Thoracic aorta (tissue), 2 donors: ENCODE measurements at regions not wholly inside any gene's neighbourhood (a gene's known extent, or its start where the extent isn't known, plus 50 kb on each side); places are given as distances from the start of the nearest gene placed in this dataset.

Experiments used
- ATAC-seq: fragments of 150-250 bp; one replicate; pipeline ENCODE4 v1.8.0; 2017; ENCODE audit warnings: low read depth; ENCODE audit not compliant: insufficient number of reproducible peaks, low FRiP score
- DNase-seq: peaks from one replicate; pipeline ENCODE4 v3.0.0-alpha.2; 2020; ENCODE audit warnings: low spot score
- H3K27ac ChIP-seq, 2 donors: fragments of 200-600 bp; sonication (generic); 1 replicate in 1 of 2; 2 replicates in 1 of 2; pipeline ENCODE4 v1.5.1; 2016; ENCODE audit warnings: mild to moderate bottlenecking in 2 of 2, moderate library complexity in 2 of 2
- H3K27me3 ChIP-seq: fragments of 200-600 bp; sonication (generic); replicated peaks from 2 replicates; pipeline ENCODE4 v1.6.0; 2016; ENCODE audit warnings: mild to moderate bottlenecking; ENCODE audit not compliant: insufficient read depth
- H3K36me3 ChIP-seq: fragments of 200-600 bp; sonication (generic); one replicate; pipeline ENCODE4 v1.5.1; 2016
- H3K4me1 ChIP-seq, 2 donors: fragments of 200-600 bp; sonication (generic); 1 replicate in 1 of 2; 2 replicates in 1 of 2; pipeline versions ENCODE4 v1.5.1 to v1.6.0; 2016; ENCODE audit warnings: low read depth in 2 of 2, mild to moderate bottlenecking in 1 of 2; ENCODE audit not compliant: control insufficient read depth in 1 of 2
- H3K4me3 ChIP-seq: fragments of 200-600 bp; sonication (generic); 2 replicates; pipeline ENCODE4 v1.5.1; 2016; ENCODE audit warnings: mild to moderate bottlenecking
- H3K9me3 ChIP-seq: fragments of 200-600 bp; sonication (generic); 2 replicates; pipeline ENCODE4 v1.5.1; 2016
- TF ChIP-seq, protein P1 (sequence below): fragments of 200-600 bp; sonication (generic); IDR thresholded peaks from one replicate; pipeline ENCODE4 v1.5.1; 2019; ENCODE audit warnings: antibody characterized with exemption

DNA sequence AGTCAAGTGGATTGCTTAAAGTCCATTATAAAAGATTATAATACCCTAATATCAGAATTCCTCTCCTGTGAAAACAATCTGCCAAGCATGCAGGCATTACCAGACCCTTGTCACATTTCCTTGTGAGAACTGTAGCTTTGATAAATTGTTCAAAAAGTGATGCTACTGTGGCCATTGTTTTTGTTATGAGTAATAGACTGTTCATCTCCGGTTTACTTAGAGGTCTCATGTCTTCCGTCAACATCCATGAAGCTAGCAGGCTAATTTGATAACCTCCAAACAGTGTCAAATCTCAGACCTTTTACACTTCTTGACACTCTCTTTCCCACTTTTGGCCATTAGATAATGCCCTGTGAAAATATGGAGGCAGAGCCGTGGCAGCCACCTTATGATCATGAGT, 342.7 kb downstream of the CPS1 start:
- TF ChIP-seq, protein P1, sequence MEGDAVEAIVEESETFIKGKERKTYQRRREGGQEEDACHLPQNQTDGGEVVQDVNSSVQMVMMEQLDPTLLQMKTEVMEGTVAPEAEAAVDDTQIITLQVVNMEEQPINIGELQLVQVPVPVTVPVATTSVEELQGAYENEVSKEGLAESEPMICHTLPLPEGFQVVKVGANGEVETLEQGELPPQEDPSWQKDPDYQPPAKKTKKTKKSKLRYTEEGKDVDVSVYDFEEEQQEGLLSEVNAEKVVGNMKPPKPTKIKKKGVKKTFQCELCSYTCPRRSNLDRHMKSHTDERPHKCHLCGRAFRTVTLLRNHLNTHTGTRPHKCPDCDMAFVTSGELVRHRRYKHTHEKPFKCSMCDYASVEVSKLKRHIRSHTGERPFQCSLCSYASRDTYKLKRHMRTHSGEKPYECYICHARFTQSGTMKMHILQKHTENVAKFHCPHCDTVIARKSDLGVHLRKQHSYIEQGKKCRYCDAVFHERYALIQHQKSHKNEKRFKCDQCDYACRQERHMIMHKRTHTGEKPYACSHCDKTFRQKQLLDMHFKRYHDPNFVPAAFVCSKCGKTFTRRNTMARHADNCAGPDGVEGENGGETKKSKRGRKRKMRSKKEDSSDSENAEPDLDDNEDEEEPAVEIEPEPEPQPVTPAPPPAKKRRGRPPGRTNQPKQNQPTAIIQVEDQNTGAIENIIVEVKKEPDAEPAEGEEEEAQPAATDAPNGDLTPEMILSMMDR: no peak
- Histone ChIP-seq H3K27ac (no peak overlapping the region), H3K4me1 (no peaks in the 10 kb centered on the region), H3K36me3 (no peaks in the 10 kb centered on the region), H3K9me3 (no peaks in the 10 kb centered on the region), H3K4me3 (no peak overlapping the region), H3K27me3 (no peaks in the 10 kb centered on the region)
- ATAC-seq: no peak
- no peak for DNase-seq

DNA sequence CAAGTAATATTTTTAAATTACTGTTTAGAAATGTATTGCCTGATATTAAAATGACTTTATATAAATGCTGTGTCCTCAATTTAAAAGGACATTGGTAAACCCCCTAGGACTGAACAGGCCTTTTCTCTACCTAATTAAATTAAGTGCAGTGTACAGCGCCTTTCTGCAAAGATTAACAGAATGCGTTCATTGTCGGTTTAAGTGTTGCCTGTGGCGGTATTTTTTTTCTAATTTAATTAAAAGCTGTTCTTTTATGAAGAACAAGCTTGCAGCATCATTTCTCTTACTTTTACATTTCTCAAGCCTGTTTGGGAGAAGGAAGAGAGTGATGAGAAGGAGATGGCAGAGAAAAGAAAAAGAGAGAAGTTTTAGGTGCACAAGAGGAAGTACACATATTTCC, 344.9 kb downstream of the CPS1 start:
- Histone ChIP-seq H3K4me1 (no peaks in the 10 kb centered on the region), H3K27ac (no peak overlapping the region), H3K27me3 (no peaks in the 10 kb centered on the region), H3K4me3 (no peak overlapping the region), H3K36me3 (no peaks in the 10 kb centered on the region), H3K9me3 (no peaks in the 10 kb centered on the region)
- DNase-seq: no peak
- no peak for ATAC-seq
- TF ChIP-seq, protein P1: no peak

DNA sequence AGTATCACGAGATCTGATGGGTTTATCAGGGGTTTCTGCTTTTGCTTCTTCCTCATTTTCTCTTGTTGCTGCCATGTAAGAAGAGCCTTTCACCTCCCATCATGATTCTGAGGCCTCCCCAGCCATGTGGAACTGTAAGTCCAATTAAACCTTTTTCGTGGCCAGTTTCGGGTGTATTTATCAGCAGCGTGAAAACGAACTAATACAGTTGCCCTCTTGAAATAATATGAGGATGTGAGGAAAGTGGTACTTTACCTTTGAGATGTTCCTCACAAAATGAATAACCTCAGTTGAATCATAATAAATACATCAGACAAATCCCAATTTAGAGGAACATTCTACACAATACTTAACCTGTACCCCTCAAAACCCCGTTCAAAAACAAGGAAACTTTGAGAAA, 356.4 kb downstream of the CPS1 start:
- Histone ChIP-seq H3K9me3 (no peaks in the 10 kb centered on the region), H3K36me3 (no peaks in the 10 kb centered on the region), H3K4me1 (no peaks in the 10 kb centered on the region), H3K27me3 (no peaks in the 10 kb centered on the region), H3K27ac (no peak overlapping the region), H3K4me3 (no peak overlapping the region)
- no peak for ATAC-seq
- TF ChIP-seq, protein P1: no peak
- DNase-seq: no peak

DNA sequence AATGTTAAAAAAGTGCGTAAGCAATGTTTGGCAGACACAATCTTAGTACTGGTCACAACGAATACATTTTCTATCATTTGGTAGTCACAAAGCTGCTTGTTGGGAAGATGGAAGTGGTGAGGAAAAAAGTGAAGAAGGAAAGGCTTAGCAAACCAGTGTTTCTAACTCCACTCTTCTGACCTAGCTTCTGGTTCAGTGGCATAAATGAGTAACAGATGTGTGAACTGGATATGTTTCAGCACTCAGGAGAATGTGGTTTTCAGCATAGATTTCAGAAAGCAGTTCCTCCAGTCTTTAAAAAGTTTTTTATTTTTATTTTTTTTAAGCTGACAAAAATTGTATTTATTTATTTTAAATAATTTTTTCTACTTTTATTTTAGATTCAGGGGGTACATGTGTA, 357.1 kb downstream of the CPS1 start:
- Histone ChIP-seq H3K27me3 (no peaks in the 10 kb centered on the region), H3K9me3 (no peaks in the 10 kb centered on the region), H3K4me3 (no peak overlapping the region), H3K27ac (no peak overlapping the region), H3K36me3 (no peaks in the 10 kb centered on the region), H3K4me1 (no peaks in the 10 kb centered on the region)
- TF ChIP-seq, protein P1: no peak
- DNase-seq (no peak), ATAC-seq (no peak)

DNA sequence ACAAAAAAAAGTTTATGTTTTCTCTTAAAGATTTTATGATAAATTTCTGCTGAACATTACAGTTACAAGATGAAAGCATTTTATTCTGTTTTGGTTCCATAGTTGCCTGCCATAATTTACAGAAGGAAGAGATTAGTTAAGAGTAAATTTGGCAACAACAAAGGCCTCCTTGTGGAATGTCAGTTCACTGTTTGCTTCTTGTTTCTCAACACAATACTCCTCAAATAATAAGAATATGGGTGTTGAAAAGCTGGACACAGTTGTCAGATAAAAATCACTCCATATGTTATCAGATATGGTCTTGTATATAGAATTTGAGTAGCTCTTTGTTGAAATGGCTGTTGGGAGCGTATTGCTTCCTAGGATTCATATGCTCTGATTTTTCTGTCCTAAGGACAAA, 359.5 kb downstream of the CPS1 start:
- TF ChIP-seq, protein P1: no peak
- Histone ChIP-seq H3K4me3 (no peak overlapping the region), H3K4me1 (no peaks in the 10 kb centered on the region), H3K36me3 (no peaks in the 10 kb centered on the region), H3K9me3 (no peaks in the 10 kb centered on the region), H3K27ac (no peak overlapping the region), H3K27me3 (no peaks in the 10 kb centered on the region)
- no peak for DNase-seq
- no peak for ATAC-seq
